ENCODE measurements at regions not wholly inside any gene's neighbourhood (a gene's known extent, or its start where the extent isn't known, plus 50 kb on each side); places are given as distances from the start of the nearest gene placed in this dataset.

DNA sequence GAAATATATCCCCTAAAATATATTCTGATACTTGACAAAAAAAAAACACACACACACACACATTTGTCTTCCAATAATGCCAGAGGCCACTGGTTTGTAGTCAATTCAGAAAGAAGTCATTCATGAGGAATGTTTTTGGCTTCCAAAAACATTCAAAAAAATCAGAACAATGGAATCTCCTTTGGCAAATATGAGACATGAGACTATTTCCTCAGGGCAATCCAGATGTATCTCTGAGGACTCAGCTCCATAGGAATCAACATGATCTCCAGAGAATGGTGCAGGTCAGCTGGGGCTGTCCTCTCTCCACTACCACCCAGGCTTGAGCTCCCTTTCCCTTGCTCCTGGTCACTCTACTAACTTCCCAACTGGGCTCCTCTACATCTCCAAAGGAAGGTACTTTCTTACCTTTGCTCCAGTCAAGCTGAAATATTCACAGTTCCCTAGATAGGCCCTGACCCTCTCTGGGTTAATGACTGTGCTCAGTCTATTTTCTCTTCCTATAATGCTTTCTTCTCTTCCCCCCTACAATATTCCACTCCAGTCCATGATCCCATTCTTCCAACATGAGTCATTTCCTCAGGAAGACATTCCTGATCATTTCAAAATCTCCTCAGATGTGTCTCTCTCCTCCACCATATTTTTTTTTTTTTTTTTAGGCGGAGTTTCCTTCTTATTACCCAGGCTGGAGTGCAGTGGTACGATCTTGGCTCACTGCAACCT is 145.3 kb downstream of the C1D start:
- peaks cover 11% of the 10 kb centered on the region for H3K4me1 Mint-ChIP-seq
- H3K36me3 Mint-ChIP-seq (ENCODE audit: low read depth) = no peaks in the 10 kb centered on the region
- TF ChIP-seq, protein P1, sequence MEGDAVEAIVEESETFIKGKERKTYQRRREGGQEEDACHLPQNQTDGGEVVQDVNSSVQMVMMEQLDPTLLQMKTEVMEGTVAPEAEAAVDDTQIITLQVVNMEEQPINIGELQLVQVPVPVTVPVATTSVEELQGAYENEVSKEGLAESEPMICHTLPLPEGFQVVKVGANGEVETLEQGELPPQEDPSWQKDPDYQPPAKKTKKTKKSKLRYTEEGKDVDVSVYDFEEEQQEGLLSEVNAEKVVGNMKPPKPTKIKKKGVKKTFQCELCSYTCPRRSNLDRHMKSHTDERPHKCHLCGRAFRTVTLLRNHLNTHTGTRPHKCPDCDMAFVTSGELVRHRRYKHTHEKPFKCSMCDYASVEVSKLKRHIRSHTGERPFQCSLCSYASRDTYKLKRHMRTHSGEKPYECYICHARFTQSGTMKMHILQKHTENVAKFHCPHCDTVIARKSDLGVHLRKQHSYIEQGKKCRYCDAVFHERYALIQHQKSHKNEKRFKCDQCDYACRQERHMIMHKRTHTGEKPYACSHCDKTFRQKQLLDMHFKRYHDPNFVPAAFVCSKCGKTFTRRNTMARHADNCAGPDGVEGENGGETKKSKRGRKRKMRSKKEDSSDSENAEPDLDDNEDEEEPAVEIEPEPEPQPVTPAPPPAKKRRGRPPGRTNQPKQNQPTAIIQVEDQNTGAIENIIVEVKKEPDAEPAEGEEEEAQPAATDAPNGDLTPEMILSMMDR (conservative IDR thresholded peaks at IDR 0.05) = no peak

DNA sequence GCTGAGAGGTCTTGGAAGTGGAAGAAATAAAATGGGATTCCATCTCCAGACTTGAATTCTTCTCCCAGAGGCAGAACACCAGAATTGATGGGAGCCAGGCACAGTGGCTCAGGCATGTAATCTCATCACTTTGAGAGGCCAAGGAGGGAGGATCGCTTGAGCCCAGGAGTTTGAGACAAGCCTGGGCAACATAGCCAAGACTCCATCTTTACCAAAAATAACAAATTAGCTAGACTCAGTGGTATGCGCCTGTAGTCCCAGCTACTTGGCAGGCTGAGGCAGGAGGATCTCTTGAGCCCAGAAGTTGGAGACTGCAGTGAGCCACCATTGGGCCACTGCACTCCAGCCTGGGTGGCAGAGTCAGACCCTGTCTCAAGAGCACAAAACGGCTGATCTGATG is 144.3 kb downstream of the C1D start:
- no peak for DNase-seq (ENCODE audit: low read depth, low spot score)
- Mint-ChIP-seq H3K4me3 (no peak overlapping the region), H3K4me1 (peaks cover 11% of the 10 kb centered on the region), H3K36me3 (ENCODE audit: low read depth) (no peaks in the 10 kb centered on the region), H3K9me3 (peaks cover 7% of the 10 kb centered on the region), H3K27me3 (ENCODE audit: low read depth) (no peaks in the 10 kb centered on the region), H3K27ac (ENCODE audit: unreplicated experiment) (no peak overlapping the region)
- TF ChIP-seq, protein P1 (conservative IDR thresholded peaks at IDR 0.05) = no peak

More for the DNA sequence above, 145.3 kb downstream of the C1D start:
- Mint-ChIP-seq H3K27me3 (ENCODE audit: low read depth) (no peaks in the 10 kb centered on the region), H3K4me3 (no peak overlapping the region), H3K27ac (ENCODE audit: unreplicated experiment) (no peak overlapping the region), H3K9me3 (peaks cover 7% of the 10 kb centered on the region)
- no peak for DNase-seq (ENCODE audit: low read depth, low spot score)

DNA sequence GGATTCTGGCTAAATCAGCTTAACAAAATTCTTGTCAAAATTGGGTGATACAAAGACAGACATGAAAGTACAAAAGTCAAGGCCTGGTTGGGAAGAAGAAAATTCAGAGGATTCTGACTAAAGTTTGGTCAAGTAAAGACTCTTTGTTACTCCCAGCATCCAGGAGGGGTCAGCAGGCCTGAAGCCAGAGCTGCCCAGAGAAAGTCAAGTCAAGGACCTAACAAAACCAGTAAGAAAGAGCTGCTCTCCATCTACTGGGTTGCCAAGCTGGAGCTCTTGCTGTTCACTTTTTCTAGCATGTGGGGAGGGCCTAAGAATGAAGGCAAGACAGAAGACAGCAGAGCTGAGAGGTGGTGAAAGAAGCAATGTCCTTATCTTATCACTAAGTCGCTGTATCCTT is 143.3 kb downstream of the C1D start:
- H3K9me3 Mint-ChIP-seq = peaks cover 7% of the 10 kb centered on the region
- H3K4me1 Mint-ChIP-seq = peaks cover 11% of the 10 kb centered on the region
- no peak for DNase-seq (ENCODE audit: low read depth, low spot score)
- H3K4me3 Mint-ChIP-seq = no peak overlapping the region
- TF ChIP-seq, protein P1 (conservative IDR thresholded peaks at IDR 0.05) = no peak
- H3K27me3 Mint-ChIP-seq (ENCODE audit: low read depth) = no peaks in the 10 kb centered on the region
- H3K36me3 Mint-ChIP-seq (ENCODE audit: low read depth) = no peaks in the 10 kb centered on the region
- no peak overlapping the region for H3K27ac Mint-ChIP-seq (ENCODE audit: unreplicated experiment)

DNA sequence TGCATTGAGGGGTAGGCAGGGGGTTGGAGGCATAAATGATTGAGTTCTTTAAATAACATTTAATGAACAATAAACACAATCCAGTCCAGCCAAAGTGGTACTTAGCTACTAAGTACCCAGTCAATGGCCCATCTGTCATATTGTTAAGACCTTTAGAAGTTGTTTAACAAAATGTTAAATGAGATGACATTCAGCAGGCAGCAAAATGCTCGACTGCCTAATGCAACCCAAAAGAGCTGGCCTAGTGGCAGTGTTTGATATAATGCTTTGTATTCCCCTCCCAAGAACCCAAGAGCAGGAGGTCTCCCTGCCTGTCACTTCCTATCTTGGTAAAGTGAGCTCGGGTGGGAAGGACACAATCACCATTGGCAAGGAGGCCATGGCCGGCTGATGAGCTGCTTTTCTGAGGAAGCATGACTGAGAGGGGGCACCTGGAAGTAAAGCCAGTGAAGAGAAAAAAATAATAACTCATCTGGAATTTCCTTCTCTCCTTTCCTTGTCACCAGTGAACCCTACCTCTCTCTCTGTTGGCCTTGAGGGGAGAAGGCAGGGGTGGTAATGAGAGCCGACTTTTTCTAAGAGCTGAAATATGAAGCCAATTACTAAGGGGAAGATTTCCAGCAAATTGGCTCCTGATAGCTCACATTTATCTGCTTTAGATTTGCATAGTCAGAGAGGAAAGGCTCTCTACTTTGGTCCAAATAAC is 140.6 kb downstream of the C1D start:
- no peaks in the 10 kb centered on the region for H3K27me3 Mint-ChIP-seq (ENCODE audit: low read depth)
- peaks cover 7% of the 10 kb centered on the region for H3K9me3 Mint-ChIP-seq
- TF ChIP-seq, protein P1 (conservative IDR thresholded peaks at IDR 0.05) = no peak
- DNase-seq (ENCODE audit: low read depth, low spot score) = no peak
- H3K4me1 Mint-ChIP-seq = peaks cover 13% of the 10 kb centered on the region
- no peaks in the 10 kb centered on the region for H3K36me3 Mint-ChIP-seq (ENCODE audit: low read depth)
- H3K27ac Mint-ChIP-seq (ENCODE audit: unreplicated experiment) = no peak overlapping the region
- H3K4me3 Mint-ChIP-seq = no peak overlapping the region

DNA sequence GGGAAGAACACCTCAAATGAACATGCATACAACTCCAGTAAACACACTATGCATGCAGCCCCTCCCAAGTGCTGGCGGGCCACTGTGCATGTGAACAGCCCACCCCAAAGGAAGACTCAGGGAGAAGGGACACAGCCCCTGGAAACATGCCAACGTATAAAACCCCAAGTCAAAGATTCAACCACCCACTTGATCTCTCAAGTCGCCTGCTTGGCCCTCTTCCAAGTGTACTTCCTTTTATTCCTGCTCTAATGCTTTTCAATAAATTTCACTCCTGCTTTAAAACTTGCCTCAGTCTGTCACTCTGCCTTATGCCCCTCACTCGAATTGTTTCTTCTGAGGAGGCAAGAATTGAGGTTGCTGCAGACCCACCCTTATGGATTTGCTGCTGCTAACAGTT is 139.1 kb downstream of the C1D start:
- peaks cover 3% of the 10 kb centered on the region for H3K9me3 Mint-ChIP-seq
- no peaks in the 10 kb centered on the region for H3K36me3 Mint-ChIP-seq (ENCODE audit: low read depth)
- H3K27ac Mint-ChIP-seq (ENCODE audit: unreplicated experiment) = no peak overlapping the region
- no peak overlapping the region for H3K4me3 Mint-ChIP-seq
- TF ChIP-seq, protein P1 (conservative IDR thresholded peaks at IDR 0.05) = no peak
- DNase-seq (ENCODE audit: low read depth, low spot score) = no peak
- H3K27me3 Mint-ChIP-seq (ENCODE audit: low read depth) = no peaks in the 10 kb centered on the region
- peaks cover 16% of the 10 kb centered on the region for H3K4me1 Mint-ChIP-seq
